GM15510 (cell line): ENCODE measurements at regions not wholly inside any gene's neighbourhood (a gene's known extent, or its start where the extent isn't known, plus 50 kb on each side); places are given as distances from the start of the nearest gene placed in this dataset.

Experiments used
- POLR2A ChIP-seq: IDR thresholded peaks from 3 replicates; pipeline ENCODE4 v1.6.1; 2011; ENCODE audit warnings: borderline replicate concordance; ENCODE audit not compliant: insufficient read length; ENCODE audit errors: extremely low read depth

DNA sequence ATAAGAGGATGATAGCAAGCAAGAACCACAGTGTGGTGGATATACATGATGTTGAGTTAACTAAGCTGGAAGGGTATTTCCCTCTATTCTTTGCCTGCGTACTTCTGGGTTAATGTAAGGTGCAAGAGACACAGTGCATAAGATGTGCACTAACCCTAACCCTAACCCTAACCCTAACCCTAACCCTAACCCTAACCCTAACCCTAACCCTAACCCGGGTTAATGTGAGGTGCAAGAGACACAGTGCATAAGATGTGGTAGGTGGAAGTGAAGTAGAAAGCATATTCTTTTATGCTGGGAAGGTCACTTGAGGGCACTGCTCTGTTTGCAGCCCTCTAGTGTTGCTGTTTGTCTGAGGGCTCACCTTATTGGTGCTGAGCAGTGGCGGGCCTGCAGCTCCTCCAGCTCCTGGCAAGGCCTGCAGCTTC lies 181.5 kb upstream of the ITGA4 start:
- no peak for TF ChIP-seq POLR2A

DNA sequence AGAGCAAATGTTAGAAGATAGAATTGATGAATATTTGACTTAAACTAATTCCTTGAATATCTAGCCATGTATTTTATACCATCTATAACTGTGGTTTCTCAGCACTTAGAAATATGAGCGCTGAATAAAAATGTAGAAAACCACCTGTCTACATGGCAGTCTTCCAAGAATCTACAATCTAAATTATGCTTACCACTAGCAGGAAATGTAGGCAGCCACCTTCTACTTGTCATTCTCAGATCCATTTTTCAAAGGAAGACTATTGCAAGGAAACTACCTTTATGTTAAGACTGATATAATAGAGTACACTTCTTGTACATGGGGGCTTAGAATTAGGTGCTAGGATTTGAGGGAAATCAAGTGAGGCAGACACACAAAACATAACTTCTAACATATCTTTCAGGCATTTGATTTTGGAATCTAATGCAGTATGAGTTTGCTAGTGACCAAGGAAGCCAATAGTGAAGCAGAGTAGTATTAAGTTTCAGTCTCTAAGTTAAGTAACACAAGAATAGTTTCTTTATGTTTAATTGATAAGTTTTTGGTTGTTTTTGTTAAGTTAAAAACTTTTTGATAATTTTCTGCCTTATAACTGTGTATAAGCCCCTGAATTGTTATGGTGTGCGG lies 175.9 kb upstream of the ITGA4 start:
- no peak for TF ChIP-seq POLR2A

GRCh38 chr2:181285116-181285515 lies 172.1 kb upstream of the ITGA4 start:
- no peak for TF ChIP-seq POLR2A

GRCh38 chr2:181289698-181290097 lies 167.5 kb upstream of the ITGA4 start:
- no peak for TF ChIP-seq POLR2A

GRCh38 chr2:181290182-181290581 lies 167.0 kb upstream of the ITGA4 start:
- TF ChIP-seq POLR2A = no peak

DNA sequence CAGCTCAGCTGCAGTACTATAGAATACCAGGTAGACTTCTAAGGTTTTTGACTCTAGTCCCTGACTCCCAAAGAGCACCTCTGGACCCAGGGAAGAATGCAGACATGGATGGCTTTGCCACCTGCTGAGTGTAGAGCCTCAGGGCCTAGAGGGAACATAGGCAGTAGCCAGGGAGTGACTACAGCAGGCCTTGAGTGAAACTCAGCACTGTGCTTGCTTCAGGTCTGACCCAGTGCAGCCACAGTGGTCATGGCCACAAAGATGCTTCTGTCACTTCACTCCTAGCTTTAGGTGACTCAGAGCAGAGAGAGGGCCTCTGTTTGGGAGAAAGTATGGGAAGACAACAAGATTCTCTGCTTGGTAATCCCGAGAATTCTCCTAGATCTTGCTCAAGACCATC lies 162.2 kb upstream of the ITGA4 start:
- no peak for TF ChIP-seq POLR2A

DNA sequence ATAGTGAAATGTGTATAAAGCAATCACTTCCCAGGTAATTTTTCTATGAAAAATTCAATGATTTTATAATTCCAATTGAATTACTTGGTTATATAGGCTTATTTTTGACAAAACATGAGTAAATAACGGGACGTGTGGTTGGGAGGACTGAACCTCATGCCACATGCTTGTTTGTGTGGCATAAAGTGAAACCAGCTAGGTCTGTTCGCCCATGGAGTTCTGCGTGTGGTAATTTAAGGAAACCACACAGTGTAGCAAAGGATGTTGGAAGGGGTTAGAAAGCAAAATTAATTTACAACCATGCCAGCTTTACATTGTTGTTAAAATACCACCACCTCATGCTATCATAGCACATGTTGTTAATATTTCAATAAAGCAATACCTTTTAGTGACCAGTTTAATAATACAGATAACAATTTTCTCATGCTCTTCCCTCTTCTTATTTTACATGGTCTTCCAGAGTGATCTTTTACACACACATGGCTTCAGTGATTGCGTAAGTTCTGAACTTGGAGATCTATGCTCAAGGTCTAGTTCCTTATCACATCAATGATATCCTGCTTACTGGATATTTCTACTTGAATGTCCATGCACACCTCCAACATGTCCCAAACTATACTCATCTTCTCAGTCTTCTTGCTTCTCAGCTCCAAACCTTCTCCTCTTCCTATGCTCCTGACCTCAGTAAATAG lies 156.4 kb upstream of the ITGA4 start:
- no peak for TF ChIP-seq POLR2A

GRCh38 chr2:181304011-181304844 lies 153.0 kb upstream of the ITGA4 start:
- TF ChIP-seq POLR2A = no peak

DNA sequence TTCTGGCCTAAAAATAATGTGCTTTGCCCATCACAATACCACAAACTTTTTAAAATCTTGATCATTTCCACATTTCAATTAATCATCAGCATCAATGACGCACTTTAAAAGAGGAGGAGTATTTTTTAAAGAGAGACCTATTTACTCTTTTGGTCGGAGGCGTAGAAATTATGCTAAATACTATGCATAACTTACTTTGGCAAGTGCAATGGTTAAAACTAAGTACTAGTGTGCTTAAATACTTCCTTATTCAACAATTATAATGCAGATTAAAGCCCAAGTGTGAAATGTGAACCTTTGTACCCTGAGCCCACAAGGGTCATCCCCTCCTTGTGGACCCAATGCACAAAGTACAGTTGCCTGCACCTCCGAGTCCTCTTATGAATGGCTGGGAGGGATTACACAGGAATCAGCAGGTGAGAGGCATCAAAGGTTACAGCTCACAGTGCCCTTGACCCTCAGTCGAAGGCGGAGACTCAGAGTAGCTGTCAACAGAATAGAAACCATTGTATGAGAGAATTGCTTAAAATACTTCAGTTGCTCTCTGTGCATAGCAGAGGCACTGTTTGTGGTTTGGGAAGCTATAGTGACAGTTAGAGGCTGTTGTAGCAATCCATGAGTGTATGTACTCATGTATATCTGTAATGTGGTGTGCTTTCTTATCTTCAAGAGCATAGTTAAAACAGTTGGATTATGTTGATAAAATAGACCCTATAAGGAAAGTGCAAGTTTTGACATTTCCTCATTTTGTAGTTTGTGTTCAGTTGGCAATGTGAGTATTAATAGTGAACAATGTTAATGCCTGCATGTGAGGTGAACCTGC lies 151.7 kb upstream of the ITGA4 start:
- peak; percentile 54 for TF ChIP-seq POLR2A

GRCh38 chr2:181306785-181307184 lies 150.4 kb upstream of the ITGA4 start:
- no peak for TF ChIP-seq POLR2A

- TF ChIP-seq POLR2A = no peak
Measured at GRCh38 chr2:181307203-181307991, 149.8 kb upstream of the ITGA4 start.

- no peak for TF ChIP-seq POLR2A
Measured at GRCh38 chr2:181308766-181309515, 148.2 kb upstream of the ITGA4 start.

- TF ChIP-seq POLR2A = no peak
Measured at GRCh38 chr2:181309586-181309985, 147.6 kb upstream of the ITGA4 start.
